ENCODE measurements at regions not wholly inside any gene's neighbourhood (a gene's known extent, or its start where the extent isn't known, plus 50 kb on each side); places are given as distances from the start of the nearest gene placed in this dataset.

DNA sequence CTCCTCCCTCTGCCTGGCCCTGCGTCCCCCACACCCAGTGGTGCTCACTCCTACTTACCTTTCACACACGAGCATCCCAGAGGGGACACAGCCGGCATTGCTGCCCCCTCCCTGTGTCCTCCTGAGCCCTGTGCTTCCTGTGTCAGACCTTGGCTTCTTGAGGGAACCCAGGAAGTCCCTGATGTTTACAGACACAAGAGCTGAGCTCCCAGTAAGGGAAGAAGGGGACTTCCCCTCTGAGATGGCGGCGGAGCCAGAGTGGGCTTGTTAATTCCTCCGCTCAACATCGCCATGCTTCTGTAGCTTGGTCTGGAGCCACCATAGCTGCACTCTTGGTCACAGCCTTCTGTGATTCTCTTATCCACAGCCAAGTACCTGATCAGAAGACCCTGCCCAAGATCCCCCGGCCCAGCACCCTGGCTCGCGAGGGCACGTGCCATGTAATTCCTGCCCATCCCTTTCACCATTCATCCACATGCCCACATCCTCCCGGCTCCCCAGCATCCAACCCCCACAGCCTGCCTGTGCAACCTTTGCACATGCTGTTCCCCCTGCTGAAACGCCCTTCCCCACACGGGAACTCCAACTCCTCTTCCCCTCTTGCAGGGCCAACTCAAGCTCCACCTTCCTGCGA lies 127.4 kb upstream of the FOXF1 start:
- CTCF ChIA-PET, result no interaction called here
- no peak for TF ChIP-seq EZH2 (IDR thresholded peaks at IDR 0.05; ENCODE audit: low read depth)
- TF ChIP-seq, protein P1, sequence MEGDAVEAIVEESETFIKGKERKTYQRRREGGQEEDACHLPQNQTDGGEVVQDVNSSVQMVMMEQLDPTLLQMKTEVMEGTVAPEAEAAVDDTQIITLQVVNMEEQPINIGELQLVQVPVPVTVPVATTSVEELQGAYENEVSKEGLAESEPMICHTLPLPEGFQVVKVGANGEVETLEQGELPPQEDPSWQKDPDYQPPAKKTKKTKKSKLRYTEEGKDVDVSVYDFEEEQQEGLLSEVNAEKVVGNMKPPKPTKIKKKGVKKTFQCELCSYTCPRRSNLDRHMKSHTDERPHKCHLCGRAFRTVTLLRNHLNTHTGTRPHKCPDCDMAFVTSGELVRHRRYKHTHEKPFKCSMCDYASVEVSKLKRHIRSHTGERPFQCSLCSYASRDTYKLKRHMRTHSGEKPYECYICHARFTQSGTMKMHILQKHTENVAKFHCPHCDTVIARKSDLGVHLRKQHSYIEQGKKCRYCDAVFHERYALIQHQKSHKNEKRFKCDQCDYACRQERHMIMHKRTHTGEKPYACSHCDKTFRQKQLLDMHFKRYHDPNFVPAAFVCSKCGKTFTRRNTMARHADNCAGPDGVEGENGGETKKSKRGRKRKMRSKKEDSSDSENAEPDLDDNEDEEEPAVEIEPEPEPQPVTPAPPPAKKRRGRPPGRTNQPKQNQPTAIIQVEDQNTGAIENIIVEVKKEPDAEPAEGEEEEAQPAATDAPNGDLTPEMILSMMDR (conservative IDR thresholded peaks at IDR 0.05), result no peak

DNA sequence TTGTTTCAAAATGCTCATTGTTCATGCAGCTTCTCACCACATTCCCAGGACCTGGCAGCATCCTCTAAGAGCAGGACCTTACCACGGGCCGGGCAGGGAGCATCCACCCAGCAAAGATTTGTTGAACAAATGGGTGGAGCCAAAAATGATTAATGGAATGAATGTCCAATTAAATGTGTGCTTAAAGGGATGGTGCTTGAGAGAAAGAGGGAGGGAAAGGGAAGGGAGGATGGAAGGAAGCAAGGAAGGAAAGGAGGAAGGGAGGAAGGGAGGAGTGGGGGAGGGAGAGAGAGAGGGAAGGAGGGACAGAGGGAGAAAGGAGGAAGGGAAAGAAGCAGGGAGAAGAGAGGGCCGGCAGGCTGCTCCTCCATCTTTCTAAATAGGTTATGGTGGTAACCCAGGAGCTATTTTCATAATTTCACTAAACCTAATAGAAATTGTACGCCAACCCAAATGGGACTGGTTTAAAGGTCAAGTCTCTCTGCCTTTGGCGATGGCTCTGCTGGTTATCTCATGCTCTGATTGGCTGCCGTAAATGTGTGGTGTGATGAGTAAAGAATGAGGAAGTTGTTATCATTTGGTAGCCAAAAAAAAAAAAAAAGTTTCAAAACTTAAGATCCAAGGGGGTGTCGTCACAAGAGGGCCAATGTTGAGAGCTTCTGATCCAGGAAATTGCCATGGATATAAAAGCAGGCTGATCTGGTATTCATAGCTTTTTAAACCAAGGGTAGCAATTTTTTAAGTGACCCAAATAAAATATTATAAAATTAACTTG lies 126.7 kb upstream of the FOXF1 start:
- intact Hi-C loops (cut with micrococcal nuclease; ENCODE audit: unreplicated experiment), result no loop called here
- no peaks in the 10 kb centered on the region for H3K79me2 ChIP-seq (ENCODE audit: low read depth)
- peak in 1 of 2 experiments; percentile 47 for DNase-seq
- H3F3A ChIP-seq (ENCODE audit: insufficient read depth, low read depth), result no peaks in the 10 kb centered on the region
- no peaks in the 10 kb centered on the region for H4K20me1 ChIP-seq (ENCODE audit: insufficient read depth)
- H3K36me3 ChIP-seq (ENCODE audit: low read depth), result no peaks in the 10 kb centered on the region
- no peak overlapping the region for H3K4me2 ChIP-seq
- H3K4me1 ChIP-seq (replicated peaks; ENCODE audit: insufficient read depth), result no peaks in the 10 kb centered on the region
- peaks cover 95% of the 10 kb centered on the region for H3K27me3 ChIP-seq (ENCODE audit: insufficient read depth, low read depth)
- H3K9me2 ChIP-seq (ENCODE audit: insufficient read depth), result no peaks in the 10 kb centered on the region
- no peak overlapping the region for H3K4me3 ChIP-seq
- TF ChIP-seq EZH2 (IDR thresholded peaks at IDR 0.05; ENCODE audit: low read depth), result no peak
- TF ChIP-seq, protein P1 (conservative IDR thresholded peaks at IDR 0.05), result no peak
- H3K9me3 ChIP-seq (ENCODE audit: insufficient read depth, low read depth), result no peaks in the 10 kb centered on the region
- ChIA-PET POLR2A (ENCODE audit: unreplicated experiment) (no interaction called here), CTCF (no interaction called here)
- no TSS peak for BruUV-seq (replicated peaks)
- H3K27ac ChIP-seq, result no peak overlapping the region
- H2AFZ ChIP-seq, result no peak overlapping the region

More for the DNA sequence above, 127.4 kb upstream of the FOXF1 start:
- Histone ChIP-seq H2AFZ (no peak overlapping the region), H4K20me1 (ENCODE audit: insufficient read depth) (no peaks in the 10 kb centered on the region), H3K36me3 (ENCODE audit: low read depth) (no peaks in the 10 kb centered on the region), H3K9me2 (ENCODE audit: insufficient read depth) (no peaks in the 10 kb centered on the region), H3K4me3 (no peak overlapping the region), H3K27me3 (ENCODE audit: insufficient read depth, low read depth) (peaks cover 95% of the 10 kb centered on the region), H3K4me2 (no peak overlapping the region), H3K79me2 (ENCODE audit: low read depth) (no peaks in the 10 kb centered on the region), H3F3A (ENCODE audit: insufficient read depth, low read depth) (no peaks in the 10 kb centered on the region), H3K27ac (no peak overlapping the region), H3K4me1 (replicated peaks; ENCODE audit: insufficient read depth) (no peaks in the 10 kb centered on the region), H3K9me3 (ENCODE audit: insufficient read depth, low read depth) (no peaks in the 10 kb centered on the region)
- intact Hi-C loops (cut with micrococcal nuclease; ENCODE audit: unreplicated experiment), result no loop called here
- no peak for DNase-seq
- POLR2A ChIA-PET (ENCODE audit: unreplicated experiment), result no interaction called here
- no TSS peak for BruUV-seq (replicated peaks)

DNA sequence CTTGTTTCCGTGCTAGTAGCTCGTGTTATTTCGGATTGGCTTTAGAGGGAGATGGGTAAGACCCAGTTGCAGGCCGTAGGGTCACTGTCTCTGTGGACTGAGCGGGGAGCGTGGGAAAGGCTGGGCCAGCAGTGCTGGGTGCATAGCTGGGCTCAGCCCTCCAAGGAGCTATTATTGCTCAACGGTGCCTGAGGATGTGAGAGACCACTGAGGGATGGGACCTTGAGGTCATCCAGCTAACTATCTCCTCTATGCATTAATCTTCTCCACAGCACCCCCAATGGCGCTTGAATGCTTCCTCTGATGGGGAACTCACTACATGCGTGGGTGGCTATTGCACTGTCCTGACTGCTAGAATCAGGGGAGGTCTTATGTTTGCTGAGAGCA lies 126.1 kb upstream of the FOXF1 start:
- no peak overlapping the region for H3K4me2 ChIP-seq
- POLR2A ChIA-PET (ENCODE audit: unreplicated experiment), result no interaction called here
- H3K36me3 ChIP-seq (ENCODE audit: low read depth), result no peaks in the 10 kb centered on the region
- CTCF ChIA-PET, result no interaction called here
- no peaks in the 10 kb centered on the region for H3K9me2 ChIP-seq (ENCODE audit: insufficient read depth)
- TF ChIP-seq, protein P1 (conservative IDR thresholded peaks at IDR 0.05), result no peak
- no peak for TF ChIP-seq EZH2 (IDR thresholded peaks at IDR 0.05; ENCODE audit: low read depth)
- H3K27ac ChIP-seq, result no peak overlapping the region
- H3K4me1 ChIP-seq (replicated peaks; ENCODE audit: insufficient read depth), result no peaks in the 10 kb centered on the region
- H3K27me3 ChIP-seq (ENCODE audit: insufficient read depth, low read depth), result peaks cover 95% of the 10 kb centered on the region
- H3F3A ChIP-seq (ENCODE audit: insufficient read depth, low read depth), result no peaks in the 10 kb centered on the region
- no peaks in the 10 kb centered on the region for H3K79me2 ChIP-seq (ENCODE audit: low read depth)
- H2AFZ ChIP-seq, result no peak overlapping the region
- H4K20me1 ChIP-seq (ENCODE audit: insufficient read depth), result no peaks in the 10 kb centered on the region
- H3K9me3 ChIP-seq (ENCODE audit: insufficient read depth, low read depth), result no peaks in the 10 kb centered on the region
- intact Hi-C loops (cut with micrococcal nuclease; ENCODE audit: unreplicated experiment), result no loop called here
- DNase-seq, result no peak
- H3K4me3 ChIP-seq, result no peak overlapping the region
- BruUV-seq (replicated peaks), result no TSS peak

All from PC-9 (cell line).